DOHH2 (cell line): ENCODE measurements at regions not wholly inside any gene's neighbourhood (a gene's known extent, or its start where the extent isn't known, plus 50 kb on each side); places are given as distances from the start of the nearest gene placed in this dataset.
"Not testable (repeated sequence)": the region's sequence is repeated elsewhere in the genome, so short reads cannot be mapped to it uniquely, and the experiment has no call there.

ENCODE experiments used
- CTCF ChIP-seq: fragments of 200-600 bp; sonication (generic); IDR thresholded peaks from one replicate; pipeline ENCODE4 v1.5.1; 2014; ENCODE audit warnings: antibody characterized with exemption, mild to moderate bottlenecking, low read depth, low read length; ENCODE audit not compliant: poor library complexity, severe bottlenecking
- EZH2phosphoT487 ChIP-seq: fragments of 200-600 bp; sonication (generic); IDR thresholded peaks from 2 replicates; pipeline ENCODE4 v1.6.1; 2017; ENCODE audit warnings: borderline replicate concordance, mild to moderate bottlenecking, antibody characterized with exemption, low read length, moderate library complexity, mixed read lengths

DNA sequence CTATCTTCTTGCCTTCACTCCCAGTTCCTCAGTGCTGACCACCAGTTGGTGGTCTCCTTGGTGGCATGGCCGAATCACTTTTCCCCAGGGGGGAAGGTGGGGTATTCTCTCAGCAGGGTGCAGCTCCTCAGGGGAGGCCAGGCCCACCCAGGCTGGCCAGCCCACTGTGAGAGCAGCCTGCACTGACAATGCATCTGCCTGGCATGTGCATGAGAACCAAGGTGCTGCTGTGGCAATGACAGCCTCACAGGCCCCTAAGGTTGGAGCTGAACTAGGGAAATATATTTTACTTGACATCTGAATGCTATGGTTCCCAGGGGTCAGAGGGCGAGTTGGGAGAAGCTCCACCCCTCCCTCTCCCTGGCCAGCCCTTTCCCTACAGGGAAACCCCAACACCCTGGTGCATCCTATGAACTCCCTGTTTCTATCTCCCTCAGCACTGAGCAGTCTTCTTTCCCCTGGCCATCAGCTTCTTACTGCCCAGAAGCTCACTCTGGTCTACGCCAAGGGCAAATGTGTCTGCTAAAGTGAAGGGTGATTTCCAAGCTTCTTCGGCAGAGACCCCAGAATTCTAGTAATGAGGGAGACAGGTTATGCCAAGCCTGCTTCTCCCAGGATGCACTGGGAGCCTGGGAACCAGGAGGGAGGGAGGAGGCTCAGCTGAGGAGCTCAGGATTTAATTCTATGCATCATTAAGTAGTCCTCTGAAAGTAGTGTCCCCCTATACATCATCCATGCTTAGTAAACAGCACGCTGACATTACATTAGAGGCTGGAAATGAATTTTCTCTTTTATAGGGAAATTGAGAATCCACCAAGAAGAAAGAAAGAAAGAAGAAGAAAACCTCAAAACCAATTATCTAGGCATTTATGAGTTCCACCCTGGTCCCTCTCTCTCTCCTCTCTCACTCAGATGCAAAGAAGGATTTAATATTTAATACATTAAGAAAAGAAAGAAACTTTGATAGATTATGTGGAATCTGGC, 107.7 kb downstream of the TRIM43 start:
- TF ChIP-seq CTCF, EZH2phosphoT487: not testable (repeated sequence)
